Mesenchymal stem cell (in vitro differentiated cells and primary cell): ENCODE measurements at regions not wholly inside any gene's neighbourhood (a gene's known extent, or its start where the extent isn't known, plus 50 kb on each side); places are given as distances from the start of the nearest gene placed in this dataset.
"Not testable (repeated sequence)": the region's sequence is repeated elsewhere in the genome, so short reads cannot be mapped to it uniquely, and the experiment has no call there.

Experiments used
- DNase-seq: peaks from one replicate; pipeline ENCODE4 v3.0.0-alpha.2; 2013
- H2AFZ ChIP-seq: one replicate; pipeline ENCODE4 v1.6.1; 2013; ENCODE audit warnings: low read depth, mild to moderate bottlenecking, control low read depth, inconsistent platforms, low read length, moderate library complexity
- H2AK5ac ChIP-seq: 2 replicates; pipeline ENCODE4 v1.6.1; 2013; ENCODE audit warnings: low read length, moderate library complexity, mild to moderate bottlenecking, inconsistent platforms; ENCODE audit not compliant: severe bottlenecking
- H2BK120ac ChIP-seq: one replicate; pipeline ENCODE4 v1.6.1; 2013; ENCODE audit warnings: low read depth, mild to moderate bottlenecking, inconsistent platforms, low read length, moderate library complexity
- H2BK12ac ChIP-seq, 2 experiments: one replicate each; pipeline ENCODE4 v1.6.1; 2013; ENCODE audit warnings: inconsistent platforms in 2 of 2, low read length in 2 of 2, mild to moderate bottlenecking in 2 of 2, moderate library complexity in 2 of 2, control low read depth in 1 of 2
- H2BK15ac ChIP-seq: one replicate; pipeline ENCODE4 v1.6.1; 2013; ENCODE audit warnings: mild to moderate bottlenecking, low read depth, inconsistent platforms; ENCODE audit not compliant: poor library complexity, severe bottlenecking
- H2BK5ac ChIP-seq: 2 replicates; pipeline ENCODE4 v1.6.1; 2013; ENCODE audit warnings: low read depth, mild to moderate bottlenecking, low read length, control low read depth, inconsistent platforms; ENCODE audit not compliant: poor library complexity, severe bottlenecking
- H3K14ac ChIP-seq, 2 experiments: one replicate each; pipeline ENCODE4 v1.6.1; 2013; ENCODE audit warnings: inconsistent platforms in 2 of 2, low read length in 2 of 2, control low read depth in 1 of 2, mild to moderate bottlenecking in 1 of 2, moderate library complexity in 1 of 2
- H3K18ac ChIP-seq, 2 experiments: one replicate each; pipeline ENCODE4 v1.6.1; 2013; ENCODE audit warnings: inconsistent platforms in 2 of 2, low read length in 2 of 2, control low read depth in 1 of 2, low read depth in 1 of 2, mild to moderate bottlenecking in 1 of 2
- H3K23ac ChIP-seq, 2 experiments: one replicate each; pipeline ENCODE4 v1.6.1; 2013; ENCODE audit warnings: inconsistent platforms in 2 of 2, low read length in 2 of 2, mild to moderate bottlenecking in 2 of 2, moderate library complexity in 2 of 2, control low read depth in 1 of 2
- H3K27ac ChIP-seq: 2 replicates; pipeline ENCODE4 v1.5.1; 2013; ENCODE audit warnings: mild to moderate bottlenecking, moderate library complexity, low read length, control low read depth, inconsistent platforms; ENCODE audit not compliant: poor library complexity, severe bottlenecking
- H3K27me3 ChIP-seq, 2 experiments: 2 replicates each; pipeline versions ENCODE4 v1.6.1 to v1.7.0; 2013; ENCODE audit warnings: low read length in 2 of 2, mild to moderate bottlenecking in 2 of 2, moderate library complexity in 2 of 2, control low read depth in 1 of 2, inconsistent platforms in 1 of 2; ENCODE audit not compliant: control insufficient read depth in 1 of 2, insufficient read depth in 1 of 2
- H3K36me3 ChIP-seq, 2 experiments: 2 replicates each; pipeline versions ENCODE4 v1.6.1 to v1.7.0; 2013; ENCODE audit warnings: low read length in 2 of 2, control low read depth in 1 of 2, inconsistent platforms in 1 of 2, low read depth in 1 of 2, mild to moderate bottlenecking in 1 of 2; ENCODE audit not compliant: insufficient read depth in 2 of 2, control insufficient read depth in 1 of 2
- H3K4ac ChIP-seq, 2 experiments: one replicate each; pipeline ENCODE4 v1.6.1; 2013; ENCODE audit warnings: inconsistent platforms in 2 of 2, low read length in 2 of 2, mild to moderate bottlenecking in 2 of 2, moderate library complexity in 2 of 2, control low read depth in 1 of 2, low read depth in 1 of 2
- H3K4me1 ChIP-seq: 2 replicates; pipeline ENCODE4 v1.6.1; 2013; ENCODE audit warnings: low read depth, low read length, control low read depth; ENCODE audit not compliant: control insufficient read depth, insufficient read depth
- H3K4me2 ChIP-seq: 2 replicates; pipeline ENCODE4 v1.6.1; 2013; ENCODE audit warnings: low read length, mild to moderate bottlenecking, inconsistent platforms; ENCODE audit not compliant: poor library complexity, severe bottlenecking
- H3K4me3 ChIP-seq, 2 experiments: 2 replicates each; pipeline versions ENCODE4 v1.5.1 to v1.7.0; 2013; ENCODE audit warnings: low read length in 2 of 2, mild to moderate bottlenecking in 2 of 2, control low read depth in 1 of 2, low read depth in 1 of 2; ENCODE audit not compliant: insufficient read depth in 1 of 2
- H3K79me1 ChIP-seq: replicated peaks from 2 replicates; pipeline ENCODE4 v1.6.1; 2013; ENCODE audit warnings: mild to moderate bottlenecking, control low read depth, low read length, inconsistent platforms; ENCODE audit not compliant: poor library complexity, severe bottlenecking
- H3K9ac ChIP-seq: 2 replicates; pipeline ENCODE4 v1.7.0; 2013; ENCODE audit warnings: mild to moderate bottlenecking, low read length, moderate library complexity
- H3K9me3 ChIP-seq: 2 replicates; pipeline ENCODE4 v1.7.0; 2013; ENCODE audit warnings: mild to moderate bottlenecking, low read length; ENCODE audit not compliant: control insufficient read depth
- H4K8ac ChIP-seq: one replicate; pipeline ENCODE4 v1.6.1; 2013; ENCODE audit warnings: inconsistent platforms, mild to moderate bottlenecking, low read length, moderate library complexity
- H4K91ac ChIP-seq: one replicate; pipeline ENCODE4 v1.6.1; 2013; ENCODE audit warnings: mild to moderate bottlenecking, low read length, inconsistent platforms
- WGBS: methylation state at CpG from one replicate; pipeline ENCODE4 v1.1.7; 2013; ENCODE audit warnings: mixed read lengths; 5-methylcytosine and 5-hydroxymethylcytosine counted together

GRCh38 chr4:3637326-3638016 is 105.2 kb upstream of the LRPAP1 start:
- H2BK15ac ChIP-seq, result no peak overlapping the region
- peaks cover 3 to 46% of the 10 kb centered on the region in 2 experiments for H3K27me3 ChIP-seq
- no peak overlapping the region for H2AK5ac ChIP-seq
- H3K14ac ChIP-seq, result no peak overlapping the region
- no peak overlapping the region for H2BK120ac ChIP-seq
- no peak overlapping the region for H3K9ac ChIP-seq
- no peak overlapping the region for H3K18ac ChIP-seq
- H4K8ac ChIP-seq, result no peak overlapping the region
- H3K4me2 ChIP-seq, result no peak overlapping the region
- peaks cover 5% of the 10 kb centered on the region for H3K9me3 ChIP-seq
- no peak for DNase-seq
- no peak overlapping the region for H3K4ac ChIP-seq
- no peak overlapping the region for H3K23ac ChIP-seq
- H2BK12ac ChIP-seq, result no peak overlapping the region
- H2AFZ ChIP-seq, result no peak overlapping the region
- H3K79me1 ChIP-seq, result no peaks in the 10 kb centered on the region
- H4K91ac ChIP-seq, result no peak overlapping the region
- H3K4me3 ChIP-seq, result no peak overlapping the region
- no peaks in the 10 kb centered on the region for H3K36me3 ChIP-seq
- H3K4me1 ChIP-seq, result peaks cover 3% of the 10 kb centered on the region
- no peak overlapping the region for H3K27ac ChIP-seq
- WGBS, result 87% methylated on average over 18 of the region's 19 CpGs
- H2BK5ac ChIP-seq, result no peak overlapping the region

- Histone ChIP-seq H2AFZ (no peak overlapping the region), H2BK120ac (no peak overlapping the region), H4K8ac (no peak overlapping the region), H4K91ac (no peak overlapping the region), H2BK5ac (no peak overlapping the region), H3K27me3 (peaks cover 3 to 46% of the 10 kb centered on the region in 2 experiments), H3K4ac (no peak overlapping the region), H3K79me1 (no peaks in the 10 kb centered on the region), H3K27ac (no peak overlapping the region), H2AK5ac (no peak overlapping the region), H3K36me3 (no peaks in the 10 kb centered on the region), H3K23ac (no peak overlapping the region), H3K4me2 (no peak overlapping the region), H2BK12ac (no peak overlapping the region), H3K4me1 (peaks cover 3% of the 10 kb centered on the region), H3K18ac (no peak overlapping the region), H3K9me3 (peaks cover 5% of the 10 kb centered on the region), H3K14ac (no peak overlapping the region), H2BK15ac (no peak overlapping the region), H3K4me3 (no peak overlapping the region), H3K9ac (no peak overlapping the region)
- 83% methylated on average over 12 of the region's 12 CpGs for WGBS
- no peak for DNase-seq
Observed at GRCh38 chr4:3636646-3637320, 104.6 kb upstream of the LRPAP1 start.

DNA sequence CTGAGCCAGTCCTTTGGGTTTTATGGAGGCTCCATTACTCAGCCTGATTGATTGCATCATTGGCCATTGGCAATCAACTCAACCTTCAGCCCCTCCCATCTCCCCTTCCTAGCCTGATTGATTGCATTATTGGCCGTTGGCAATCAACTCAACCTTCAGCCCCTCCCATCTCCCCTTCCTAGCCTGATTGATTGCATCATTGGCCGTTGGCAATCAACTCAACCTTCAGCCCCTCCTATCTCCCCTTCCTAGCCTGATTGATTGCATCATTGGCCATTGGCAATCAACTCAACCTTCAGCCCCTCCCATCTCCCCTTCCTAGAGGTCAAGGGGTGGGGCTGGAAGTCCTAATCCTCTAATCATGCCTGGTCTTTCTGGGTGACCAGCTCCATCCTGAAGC is 103.8 kb upstream of the LRPAP1 start:
- H3K18ac ChIP-seq, H2BK12ac ChIP-seq, H3K4me1 ChIP-seq, H4K91ac ChIP-seq, DNase-seq, H2BK5ac ChIP-seq, H3K4me3 ChIP-seq, H3K27ac ChIP-seq, H3K9me3 ChIP-seq, H2BK120ac ChIP-seq, H2AFZ ChIP-seq, H3K14ac ChIP-seq, H3K4me2 ChIP-seq, H3K9ac ChIP-seq, H2BK15ac ChIP-seq, H2AK5ac ChIP-seq, H3K79me1 ChIP-seq, H3K4ac ChIP-seq, H3K23ac ChIP-seq, H3K36me3 ChIP-seq, H4K8ac ChIP-seq: not testable (repeated sequence)
- 71% methylated on average over 2 of the region's 2 CpGs for WGBS
- peaks cover 3 to 41% of the 10 kb centered on the region in 2 experiments for H3K27me3 ChIP-seq

DNA sequence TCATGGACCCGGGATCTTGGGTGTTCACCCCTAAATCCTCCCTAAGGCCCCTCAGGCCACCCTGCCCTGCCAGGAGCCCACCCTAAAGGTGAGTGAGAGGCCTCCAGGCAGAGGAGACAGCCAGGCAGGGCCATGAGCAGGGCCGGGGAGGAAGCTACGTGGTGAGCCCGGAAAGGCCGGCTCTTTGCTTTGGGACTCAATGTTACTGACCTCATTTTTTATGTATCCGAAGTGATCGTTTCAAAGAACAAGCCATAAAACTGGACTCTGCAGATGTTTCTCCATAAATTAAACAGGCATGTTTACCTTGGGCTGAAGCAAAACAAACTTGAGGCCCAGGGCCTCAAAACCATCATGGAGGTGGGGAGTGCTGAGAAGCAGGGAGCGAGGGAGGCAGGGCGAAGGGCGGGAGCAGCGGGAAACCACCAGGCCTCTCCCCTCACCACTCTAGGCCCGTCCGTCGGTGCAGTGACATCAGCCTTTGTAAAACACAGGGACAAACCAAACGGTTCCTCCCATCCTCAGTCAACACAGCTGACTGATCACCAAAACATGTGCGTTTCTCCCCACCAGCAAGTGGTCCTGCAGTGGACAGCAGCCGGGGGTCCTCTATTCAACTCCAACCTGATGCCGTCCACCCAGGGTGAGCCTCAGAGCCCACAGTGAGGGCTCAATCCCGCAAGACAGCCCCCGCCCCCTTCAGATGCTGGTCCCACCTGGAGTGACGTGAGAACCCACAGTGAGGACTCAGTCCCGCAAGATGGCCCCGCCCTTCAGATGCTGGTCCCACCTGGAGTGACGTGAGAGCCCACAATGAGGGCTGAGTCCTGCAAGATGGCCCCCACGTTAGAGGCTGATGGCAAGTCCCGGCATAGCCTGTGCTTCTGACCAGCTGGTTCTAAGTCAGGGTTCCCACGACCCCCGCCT is 102.9 kb upstream of the LRPAP1 start:
- no peak overlapping the region for H2BK5ac ChIP-seq
- DNase-seq, result no peak
- H2AFZ ChIP-seq, result no peak overlapping the region
- no peaks in the 10 kb centered on the region for H3K36me3 ChIP-seq
- no peak overlapping the region for H4K91ac ChIP-seq
- H2BK12ac ChIP-seq, result no peak overlapping the region
- no peak overlapping the region for H3K23ac ChIP-seq
- no peak overlapping the region for H2BK15ac ChIP-seq
- no peak overlapping the region for H3K14ac ChIP-seq
- peaks cover 0 to 38% of the 10 kb centered on the region in 2 experiments for H3K27me3 ChIP-seq
- no peaks in the 10 kb centered on the region for H3K4me1 ChIP-seq
- no peak overlapping the region for H4K8ac ChIP-seq
- H3K9ac ChIP-seq, result no peak overlapping the region
- WGBS, result 73% methylated on average over 28 of the region's 28 CpGs
- H3K4me2 ChIP-seq, result no peak overlapping the region
- H2BK120ac ChIP-seq, result no peak overlapping the region
- H3K9me3 ChIP-seq, result peaks cover 5% of the 10 kb centered on the region
- no peak overlapping the region for H3K18ac ChIP-seq
- H3K4ac ChIP-seq, result no peak overlapping the region
- no peak overlapping the region for H2AK5ac ChIP-seq
- no peaks in the 10 kb centered on the region for H3K79me1 ChIP-seq
- no peak overlapping the region for H3K27ac ChIP-seq
- H3K4me3 ChIP-seq, result no peak overlapping the region
